Chondrocyte (in vitro differentiated cells): ENCODE measurements at regions not wholly inside any gene's neighbourhood (a gene's known extent, or its start where the extent isn't known, plus 50 kb on each side); places are given as distances from the start of the nearest gene placed in this dataset.

ENCODE experiments used
- DNase-seq: peaks from one replicate; pipeline ENCODE4 v3.0.0; 2021; ENCODE audit warnings: mixed read lengths, low spot score
- H3K27ac Mint-ChIP-seq: one replicate; pipeline ENCODE4 v1.8.0; 2021; ENCODE audit warnings: mild to moderate bottlenecking, moderate library complexity, mixed read lengths; ENCODE audit not compliant: unreplicated experiment
- H3K27me3 Mint-ChIP-seq: 2 replicates; pipeline ENCODE4 v1.8.0; 2021; ENCODE audit warnings: low read depth, mixed read lengths
- H3K36me3 Mint-ChIP-seq: 2 replicates; pipeline ENCODE4 v1.8.0; 2021; ENCODE audit warnings: low read depth, mixed read lengths
- H3K4me1 Mint-ChIP-seq: 2 replicates; pipeline ENCODE4 v1.8.0; 2021; ENCODE audit warnings: low read depth, mild to moderate bottlenecking, mixed read lengths
- H3K4me3 Mint-ChIP-seq: one replicate; pipeline ENCODE4 v1.8.0; 2021; ENCODE audit warnings: mild to moderate bottlenecking, moderate library complexity, mixed read lengths; ENCODE audit not compliant: unreplicated experiment
- H3K9me3 Mint-ChIP-seq: 2 replicates; pipeline ENCODE4 v1.8.0; 2021; ENCODE audit warnings: low read depth, mixed read lengths
- CTCF ChIP-seq: fragments of 200-600 bp; sonication (generic); IDR thresholded peaks from 2 replicates; pipeline ENCODE4 v1.5.0; 2021; ENCODE audit warnings: antibody characterized with exemption, mild to moderate bottlenecking, moderate library complexity

GRCh38 chr2:175518206-175518605, 336.7 kb upstream of the ATP5MC3 start:
- DNase-seq = no peak
- Mint-ChIP-seq H3K27me3 (peaks cover 8% of the 10 kb centered on the region), H3K9me3 (peaks cover 10% of the 10 kb centered on the region), H3K4me1 (no peaks in the 10 kb centered on the region), H3K4me3 (no peak overlapping the region), H3K27ac (no peak overlapping the region), H3K36me3 (no peaks in the 10 kb centered on the region)
- TF ChIP-seq CTCF = no peak

GRCh38 chr2:175516555-175516954, 335.0 kb upstream of the ATP5MC3 start:
- Mint-ChIP-seq H3K4me1 (no peaks in the 10 kb centered on the region), H3K36me3 (no peaks in the 10 kb centered on the region), H3K27ac (no peak overlapping the region), H3K27me3 (peaks cover 8% of the 10 kb centered on the region), H3K4me3 (no peak overlapping the region), H3K9me3 (peaks cover 10% of the 10 kb centered on the region)
- no peak for DNase-seq
- TF ChIP-seq CTCF = no peak

GRCh38 chr2:175500255-175500654, 318.7 kb upstream of the ATP5MC3 start:
- Mint-ChIP-seq H3K4me3 (no peak overlapping the region), H3K27ac (no peak overlapping the region), H3K4me1 (no peaks in the 10 kb centered on the region), H3K9me3 (peaks cover 43% of the 10 kb centered on the region), H3K36me3 (no peaks in the 10 kb centered on the region), H3K27me3 (peaks cover 2% of the 10 kb centered on the region)
- TF ChIP-seq CTCF = no peak
- no peak for DNase-seq

GRCh38 chr2:175490360-175490791, 308.9 kb upstream of the ATP5MC3 start:
- Mint-ChIP-seq H3K36me3 (no peaks in the 10 kb centered on the region), H3K27ac (no peak overlapping the region), H3K4me3 (no peak overlapping the region), H3K9me3 (peaks cover 11% of the 10 kb centered on the region), H3K4me1 (no peaks in the 10 kb centered on the region), H3K27me3 (no peaks in the 10 kb centered on the region)
- no peak for TF ChIP-seq CTCF
- DNase-seq = no peak

GRCh38 chr2:175478096-175478768, 296.7 kb upstream of the ATP5MC3 start:
- Mint-ChIP-seq H3K27me3 (peaks cover 2% of the 10 kb centered on the region), H3K27ac (no peak overlapping the region), H3K4me3 (no peak overlapping the region), H3K4me1 (no peaks in the 10 kb centered on the region), H3K9me3 (no peaks in the 10 kb centered on the region), H3K36me3 (no peaks in the 10 kb centered on the region)
- TF ChIP-seq CTCF = no peak
- DNase-seq = no peak
